ENCODE measurements at regions not wholly inside any gene's neighbourhood (a gene's known extent, or its start where the extent isn't known, plus 50 kb on each side); places are given as distances from the start of the nearest gene placed in this dataset. TPM values are rescaled to one million over a fixed set of nuclear protein-coding genes. Genes with fewer than 3 reads are reported as not detected.

DNA sequence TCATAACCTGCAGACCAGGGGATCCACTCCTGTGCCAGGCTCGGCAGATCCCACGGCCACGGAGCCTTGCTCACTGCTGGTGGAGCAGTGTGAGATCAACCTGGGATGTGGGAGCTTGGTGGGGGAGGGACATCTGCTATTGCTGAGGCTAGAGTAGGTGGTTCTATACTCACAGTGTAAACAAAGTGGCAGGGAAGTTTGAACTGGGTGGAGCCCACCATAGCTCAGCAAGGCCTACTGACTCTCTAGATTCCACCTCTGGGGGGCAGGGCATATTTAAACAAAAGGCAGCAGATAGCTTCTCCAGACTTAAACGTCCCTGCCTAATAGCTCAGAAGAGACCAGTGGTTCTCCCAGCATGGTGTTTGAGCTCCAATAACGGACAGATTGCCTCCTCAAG is 54.7 kb upstream of the EPHA5 start:
- no TSS peak for BruUV-seq (replicated peaks)
- Histone ChIP-seq H3K27ac (ENCODE audit: low read length) (no peak overlapping the region), H3K27me3 (ENCODE audit: control insufficient read depth, insufficient read depth, low read length) (no peaks in the 10 kb centered on the region), H3K36me3 (ENCODE audit: control insufficient read depth, insufficient read depth, low read length) (no peaks in the 10 kb centered on the region), H3K9me3 (ENCODE audit: control insufficient read depth, insufficient read depth, low read depth, low read length) (no peaks in the 10 kb centered on the region), H3K4me3 (ENCODE audit: low read depth in 2 of 2, low read length in 2 of 2) (no peak overlapping the region), H3K4me1 (ENCODE audit: control insufficient read depth, insufficient read depth, low read length) (no peaks in the 10 kb centered on the region)
- ATAC-seq (no peak), DNase-seq (ENCODE audit: low read depth, low spot score) (no peak)
- ChIA-PET POLR2A (no interaction called here), CTCF (no interaction called here)
- TF ChIP-seq, protein P1, sequence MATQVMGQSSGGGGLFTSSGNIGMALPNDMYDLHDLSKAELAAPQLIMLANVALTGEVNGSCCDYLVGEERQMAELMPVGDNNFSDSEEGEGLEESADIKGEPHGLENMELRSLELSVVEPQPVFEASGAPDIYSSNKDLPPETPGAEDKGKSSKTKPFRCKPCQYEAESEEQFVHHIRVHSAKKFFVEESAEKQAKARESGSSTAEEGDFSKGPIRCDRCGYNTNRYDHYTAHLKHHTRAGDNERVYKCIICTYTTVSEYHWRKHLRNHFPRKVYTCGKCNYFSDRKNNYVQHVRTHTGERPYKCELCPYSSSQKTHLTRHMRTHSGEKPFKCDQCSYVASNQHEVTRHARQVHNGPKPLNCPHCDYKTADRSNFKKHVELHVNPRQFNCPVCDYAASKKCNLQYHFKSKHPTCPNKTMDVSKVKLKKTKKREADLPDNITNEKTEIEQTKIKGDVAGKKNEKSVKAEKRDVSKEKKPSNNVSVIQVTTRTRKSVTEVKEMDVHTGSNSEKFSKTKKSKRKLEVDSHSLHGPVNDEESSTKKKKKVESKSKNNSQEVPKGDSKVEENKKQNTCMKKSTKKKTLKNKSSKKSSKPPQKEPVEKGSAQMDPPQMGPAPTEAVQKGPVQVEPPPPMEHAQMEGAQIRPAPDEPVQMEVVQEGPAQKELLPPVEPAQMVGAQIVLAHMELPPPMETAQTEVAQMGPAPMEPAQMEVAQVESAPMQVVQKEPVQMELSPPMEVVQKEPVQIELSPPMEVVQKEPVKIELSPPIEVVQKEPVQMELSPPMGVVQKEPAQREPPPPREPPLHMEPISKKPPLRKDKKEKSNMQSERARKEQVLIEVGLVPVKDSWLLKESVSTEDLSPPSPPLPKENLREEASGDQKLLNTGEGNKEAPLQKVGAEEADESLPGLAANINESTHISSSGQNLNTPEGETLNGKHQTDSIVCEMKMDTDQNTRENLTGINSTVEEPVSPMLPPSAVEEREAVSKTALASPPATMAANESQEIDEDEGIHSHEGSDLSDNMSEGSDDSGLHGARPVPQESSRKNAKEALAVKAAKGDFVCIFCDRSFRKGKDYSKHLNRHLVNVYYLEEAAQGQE (IDR thresholded peaks at IDR 0.05; ENCODE audit: insufficient read depth in 1 of 2, low read depth in 2 of 2, low read length in 1 of 2), result no peak
- TF ChIP-seq TCF7L2 (IDR thresholded peaks at IDR 0.05; ENCODE audit: low read depth, low read length) (no peak), SIN3A (IDR thresholded peaks at IDR 0.05; ENCODE audit: borderline replicate concordance, insufficient read depth, low read depth, low read length) (no peak)
- TF ChIP-seq, protein P2, sequence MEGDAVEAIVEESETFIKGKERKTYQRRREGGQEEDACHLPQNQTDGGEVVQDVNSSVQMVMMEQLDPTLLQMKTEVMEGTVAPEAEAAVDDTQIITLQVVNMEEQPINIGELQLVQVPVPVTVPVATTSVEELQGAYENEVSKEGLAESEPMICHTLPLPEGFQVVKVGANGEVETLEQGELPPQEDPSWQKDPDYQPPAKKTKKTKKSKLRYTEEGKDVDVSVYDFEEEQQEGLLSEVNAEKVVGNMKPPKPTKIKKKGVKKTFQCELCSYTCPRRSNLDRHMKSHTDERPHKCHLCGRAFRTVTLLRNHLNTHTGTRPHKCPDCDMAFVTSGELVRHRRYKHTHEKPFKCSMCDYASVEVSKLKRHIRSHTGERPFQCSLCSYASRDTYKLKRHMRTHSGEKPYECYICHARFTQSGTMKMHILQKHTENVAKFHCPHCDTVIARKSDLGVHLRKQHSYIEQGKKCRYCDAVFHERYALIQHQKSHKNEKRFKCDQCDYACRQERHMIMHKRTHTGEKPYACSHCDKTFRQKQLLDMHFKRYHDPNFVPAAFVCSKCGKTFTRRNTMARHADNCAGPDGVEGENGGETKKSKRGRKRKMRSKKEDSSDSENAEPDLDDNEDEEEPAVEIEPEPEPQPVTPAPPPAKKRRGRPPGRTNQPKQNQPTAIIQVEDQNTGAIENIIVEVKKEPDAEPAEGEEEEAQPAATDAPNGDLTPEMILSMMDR (IDR thresholded peaks at IDR 0.05), result no peak
- in situ Hi-C loops (cut with HindIII; ENCODE audit: low pct_unique_long_range_greater_than_20kb, low sequenced_read_pairs), result no loop called here
- intact Hi-C loops (cut with micrococcal nuclease; ENCODE audit: unreplicated experiment), result no loop called here

Small RNA genes lying in the stretch of these regions (microRNA-seq; reads per million reads assigned to microRNA genes)
- gene MIR1269A (ENCODE audit: unreplicated experiment), result not detected

All from Panc1 (cell line).